Skin of body (tissue), 1 donor: ENCODE measurements at regions not wholly inside any gene's neighbourhood (a gene's known extent, or its start where the extent isn't known, plus 50 kb on each side); places are given as distances from the start of the nearest gene placed in this dataset.

ENCODE experiments used
- DNase-seq: peaks from one replicate; lab custom pipeline; 2025; lab: John Stamatoyannopoulos, UW

DNA sequence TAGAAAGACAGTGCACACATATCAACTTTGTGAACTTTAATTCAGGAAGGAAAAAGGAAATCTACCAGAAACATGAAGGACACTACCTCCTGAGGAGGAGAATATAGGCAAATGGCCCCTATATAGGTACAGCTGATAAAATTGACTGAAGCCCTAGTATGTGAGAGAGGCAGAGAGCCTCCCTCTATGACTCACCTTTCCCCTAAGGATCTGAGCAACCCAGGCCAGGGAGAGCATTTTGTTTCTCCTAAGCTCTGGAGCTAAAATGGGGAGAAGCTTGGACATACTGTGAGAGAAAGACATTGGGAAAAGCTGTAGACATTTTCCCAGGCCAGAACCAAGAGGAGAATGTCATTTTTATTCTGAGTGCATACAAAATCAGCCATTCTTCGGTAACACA, 303.5 kb downstream of the AHR start:
- DNase-seq, result no peak

DNA sequence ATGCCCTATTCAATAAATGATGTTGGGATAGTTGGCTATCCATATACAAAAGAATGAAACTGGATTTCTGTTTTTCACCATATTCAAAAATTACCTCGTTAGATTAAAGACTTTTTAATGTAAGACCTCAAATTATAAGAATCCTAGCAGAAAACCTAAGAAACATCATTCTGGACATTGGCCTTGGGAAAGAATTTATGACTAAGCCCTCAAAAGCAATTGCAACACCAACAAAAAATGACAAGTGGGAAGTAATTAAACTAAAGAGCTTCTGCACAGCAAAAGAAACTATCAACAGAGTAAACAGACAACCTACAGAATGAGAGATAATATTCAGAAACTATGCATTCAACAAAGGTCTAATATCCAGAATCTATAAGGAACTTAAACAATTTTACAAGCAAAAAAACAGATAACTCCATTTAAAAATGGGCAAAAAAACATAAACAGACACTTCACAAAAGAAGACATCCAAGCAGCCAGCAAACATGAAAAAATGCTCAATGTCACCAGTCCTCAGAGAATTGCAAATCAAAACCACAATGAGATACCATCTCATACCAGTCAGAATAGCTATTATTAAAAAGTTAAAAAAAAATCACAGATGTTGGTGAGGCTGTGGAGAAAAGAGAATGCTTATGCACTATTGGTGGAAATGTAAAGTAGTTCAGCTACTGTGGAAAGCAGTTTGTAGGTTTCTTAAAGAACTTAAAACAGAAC, 309.8 kb downstream of the AHR start:
- no peak for DNase-seq

DNA sequence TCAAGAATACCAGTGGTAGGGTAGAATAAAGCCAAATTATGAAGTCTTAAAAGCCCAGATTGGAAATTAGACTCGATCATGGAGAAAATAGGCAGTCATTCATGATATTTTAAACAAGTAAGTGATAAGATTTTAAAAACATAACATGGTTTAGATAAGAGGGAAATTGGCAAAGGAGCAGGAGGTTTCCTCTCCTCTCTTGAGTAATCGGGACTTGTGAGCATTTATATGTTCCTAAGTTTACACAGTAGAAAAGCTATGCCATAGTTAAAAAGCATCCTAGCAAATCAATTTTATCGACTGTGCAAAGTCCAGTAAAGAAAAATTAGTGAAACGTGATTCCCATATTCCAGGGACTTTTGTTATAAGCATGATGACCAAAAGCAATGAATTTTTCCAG, 313.2 kb downstream of the AHR start:
- no peak for DNase-seq

DNA sequence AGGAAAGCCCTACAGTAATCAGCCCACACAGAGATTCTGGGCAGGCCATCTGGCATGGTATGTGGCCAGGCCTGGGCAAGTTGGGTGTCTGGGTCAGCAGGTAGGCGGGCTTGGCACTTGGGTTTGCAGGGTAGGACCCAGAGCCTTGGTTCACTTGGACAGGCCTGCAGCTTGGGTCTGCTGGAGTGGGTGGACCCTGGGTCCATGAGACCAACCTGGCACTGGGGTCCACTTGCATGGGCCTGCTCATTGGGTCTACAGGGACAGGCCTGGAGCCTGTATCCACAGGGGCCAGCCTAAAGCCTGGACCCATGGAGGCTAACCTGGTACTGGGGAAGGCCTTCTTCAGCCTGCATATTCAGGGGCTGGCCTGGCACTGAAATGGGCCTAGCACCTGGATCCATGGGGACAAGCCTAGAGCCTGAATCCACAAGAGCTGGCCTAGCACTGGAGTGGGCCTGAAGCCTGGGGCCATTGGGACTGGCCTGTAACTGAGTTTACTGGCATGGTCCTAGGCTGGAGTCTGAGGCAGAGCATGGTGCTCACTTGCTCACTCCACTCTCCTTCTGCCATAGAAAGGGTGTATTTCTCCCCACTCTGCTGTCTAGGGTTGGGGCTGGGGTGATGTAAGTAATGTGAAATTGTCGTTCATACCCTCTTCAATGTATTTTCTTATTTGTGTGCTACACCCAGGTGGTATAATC, 315.0 kb downstream of the AHR start:
- no peak for DNase-seq

DNA sequence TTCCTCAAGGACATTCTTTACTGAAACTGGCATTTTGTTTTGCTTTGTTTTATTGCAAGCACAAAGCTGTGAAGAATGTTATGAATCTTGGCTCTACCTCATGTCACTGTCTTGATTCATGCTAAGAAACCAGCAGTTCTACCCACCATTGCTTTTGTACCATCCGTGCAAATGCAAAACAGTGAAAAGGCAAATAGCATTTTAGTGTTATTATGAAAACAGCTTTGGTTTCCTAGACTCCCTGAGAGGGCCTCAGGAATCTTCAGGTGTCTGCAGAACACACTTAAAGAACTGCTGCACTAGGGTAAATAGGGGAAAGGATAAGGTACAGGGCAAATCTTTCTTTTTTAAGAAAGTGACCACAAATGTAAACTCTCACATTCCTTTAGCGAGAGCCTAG, 318.9 kb downstream of the AHR start:
- no peak for DNase-seq

DNA sequence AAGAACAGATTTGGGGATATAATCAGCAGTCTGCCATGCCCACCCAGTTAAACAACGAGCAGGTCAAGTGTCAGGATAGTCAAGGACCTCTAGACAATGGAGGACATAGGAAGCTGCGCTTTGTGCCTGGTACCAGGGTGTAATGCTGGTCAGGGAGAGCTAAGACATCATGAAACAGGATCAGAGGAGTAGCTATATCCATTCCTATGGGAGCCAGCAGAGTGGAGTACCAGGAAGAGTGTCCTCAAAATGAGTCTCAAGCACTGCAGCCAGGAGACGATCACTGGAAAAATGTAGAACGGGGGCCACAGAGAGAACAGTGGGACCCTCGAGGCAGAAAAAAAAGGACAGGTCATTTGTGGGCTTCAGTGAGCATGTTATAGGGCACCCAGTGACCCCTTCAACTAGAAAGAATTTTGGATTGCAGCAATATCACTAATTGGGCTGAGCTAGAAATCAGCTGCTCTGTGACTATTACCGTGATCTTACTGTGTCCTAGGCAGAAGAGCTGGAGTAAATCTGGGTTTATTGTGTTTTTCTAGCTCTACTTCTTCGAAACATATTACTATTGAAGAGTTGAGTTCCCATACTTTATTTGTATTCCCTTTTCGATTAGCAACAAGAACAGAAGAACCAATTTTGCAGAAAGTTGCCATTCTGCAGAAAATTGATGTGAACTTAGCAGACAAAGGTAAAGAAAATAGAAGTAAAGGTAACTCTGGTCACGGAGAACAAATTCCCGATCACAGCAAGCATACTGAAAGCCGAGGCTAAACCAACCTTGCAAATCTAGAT, 319.6 kb downstream of the AHR start:
- DNase-seq, result no peak

DNA sequence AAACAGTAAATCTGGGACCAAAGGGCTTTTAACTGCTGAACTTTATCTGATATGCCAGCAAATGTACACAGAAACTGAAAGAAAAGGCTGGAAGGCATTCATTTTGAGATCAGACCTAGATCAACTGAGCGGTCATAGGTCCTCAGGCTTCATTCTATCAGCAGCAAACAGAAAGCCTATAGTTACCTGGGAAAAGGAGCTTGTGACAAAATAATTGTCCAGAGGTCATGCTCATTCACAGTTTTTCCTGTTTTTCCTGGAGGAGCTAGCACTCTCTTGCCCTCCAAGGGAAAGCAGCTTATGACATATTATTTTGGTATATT, 320.2 kb downstream of the AHR start:
- no peak for DNase-seq

DNA sequence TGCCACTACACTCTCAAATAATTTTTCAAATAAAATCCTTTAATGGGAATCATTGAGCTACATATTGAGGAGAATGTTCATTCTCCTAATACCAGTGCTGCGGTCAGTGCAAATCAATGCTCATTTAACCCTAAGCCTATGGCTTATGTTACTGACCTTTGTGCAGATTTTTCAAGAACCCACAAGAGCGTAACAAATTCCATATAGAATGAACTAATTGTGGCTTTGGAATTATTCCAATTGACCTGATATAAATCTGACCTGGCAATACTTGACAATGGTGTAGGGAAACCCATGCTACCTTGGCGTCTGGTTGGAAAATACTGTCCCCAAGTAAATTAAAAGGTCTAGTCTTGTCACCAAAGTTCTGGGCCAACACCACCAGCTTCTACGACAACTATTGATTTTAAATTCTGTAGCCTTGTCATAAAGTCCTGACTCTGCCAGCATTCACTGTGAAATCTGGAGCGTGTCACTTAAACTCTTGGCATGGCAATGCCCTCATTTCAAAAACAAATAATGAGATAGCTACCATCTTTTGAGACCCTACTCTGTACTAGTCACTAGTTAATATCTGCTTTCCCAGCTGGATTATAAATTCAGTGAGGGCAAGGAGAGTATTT, 320.9 kb downstream of the AHR start:
- DNase-seq, result no peak

DNA sequence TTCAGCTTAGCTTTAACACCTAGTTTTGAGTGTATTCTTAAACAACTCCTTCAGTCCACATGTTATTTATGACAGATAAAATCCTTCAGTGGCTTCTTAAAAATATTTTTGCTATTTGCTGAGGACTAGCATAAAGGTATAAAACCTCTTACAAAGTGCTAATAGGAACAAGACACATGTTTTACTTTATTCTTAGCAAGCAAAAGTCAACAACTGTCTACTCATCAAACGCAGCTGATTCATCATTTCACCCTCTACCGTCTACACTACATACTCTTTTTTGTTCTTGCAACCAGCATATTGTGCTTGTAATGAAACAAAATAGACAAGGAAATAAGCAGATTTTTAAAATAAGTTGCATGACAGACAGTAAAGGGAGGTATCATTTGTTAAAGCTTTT, 319.7 kb downstream of the SNX13 start:
- no peak for DNase-seq

DNA sequence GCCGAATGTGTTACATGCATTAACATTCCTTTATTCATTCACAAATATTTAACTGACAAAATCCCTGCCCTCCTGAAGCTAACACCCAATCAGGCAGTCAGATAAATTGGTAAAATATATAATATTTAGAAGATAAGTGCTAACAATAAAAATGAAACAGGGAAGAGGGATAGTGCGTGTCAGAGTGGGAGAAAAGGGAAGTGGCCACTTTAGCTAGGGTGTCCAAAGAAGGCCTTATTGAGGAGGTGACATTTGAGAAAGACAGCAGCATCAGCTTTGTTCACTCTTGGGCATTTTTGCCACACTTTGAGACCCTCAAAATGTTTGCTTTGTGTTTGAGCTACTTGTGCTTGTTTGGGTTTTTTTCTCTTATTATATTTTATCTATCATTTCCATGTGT, 317.8 kb downstream of the SNX13 start:
- DNase-seq, result no peak

DNA sequence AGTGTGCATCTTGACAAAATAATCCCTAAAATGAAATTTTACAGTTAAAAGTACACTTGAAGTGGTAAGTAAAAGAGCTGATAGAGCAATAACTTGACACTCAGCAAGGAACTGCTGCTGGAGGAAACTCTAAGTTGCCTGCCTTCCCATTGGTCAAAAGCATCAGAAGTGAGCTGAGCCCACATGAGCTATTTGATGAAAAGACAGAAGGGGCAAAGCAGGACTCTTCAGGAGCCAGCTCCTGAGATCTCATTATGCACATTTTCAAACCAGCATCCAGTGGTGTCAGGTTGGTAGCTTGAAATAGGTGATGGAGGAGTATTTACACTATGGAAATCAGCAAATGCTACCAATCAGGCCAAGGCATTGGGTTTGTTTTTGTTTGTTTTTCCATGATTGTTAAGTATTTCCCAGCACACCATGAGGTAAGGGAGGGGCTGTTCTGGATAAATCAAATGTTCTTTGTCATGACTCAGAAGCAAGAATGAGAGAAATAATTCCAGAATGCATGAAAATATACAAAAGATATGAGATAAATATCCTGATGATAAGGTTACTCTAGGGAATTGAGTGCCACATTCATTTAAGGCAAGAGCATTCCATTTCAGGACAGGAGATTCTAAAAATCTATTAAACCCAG, 316.6 kb downstream of the SNX13 start:
- no peak for DNase-seq

DNA sequence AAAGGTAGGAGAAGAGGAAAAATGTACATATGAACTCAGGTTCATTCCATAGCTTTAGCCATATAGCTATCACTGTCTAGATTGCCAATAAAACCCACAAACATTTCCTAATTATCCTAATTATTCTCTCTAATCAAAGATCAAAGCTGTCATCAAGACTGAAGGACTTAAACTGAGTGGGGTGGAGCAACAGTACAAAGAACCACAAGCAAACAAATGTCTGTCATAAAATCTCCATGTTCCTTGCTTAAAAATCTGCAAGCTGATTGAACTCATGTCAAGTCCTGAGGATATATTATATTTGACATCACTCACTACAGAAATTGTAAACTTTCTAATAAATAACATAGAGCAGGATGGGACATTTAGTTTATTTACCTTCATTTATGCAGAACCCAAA, 315.9 kb downstream of the SNX13 start:
- DNase-seq, result no peak

DNA sequence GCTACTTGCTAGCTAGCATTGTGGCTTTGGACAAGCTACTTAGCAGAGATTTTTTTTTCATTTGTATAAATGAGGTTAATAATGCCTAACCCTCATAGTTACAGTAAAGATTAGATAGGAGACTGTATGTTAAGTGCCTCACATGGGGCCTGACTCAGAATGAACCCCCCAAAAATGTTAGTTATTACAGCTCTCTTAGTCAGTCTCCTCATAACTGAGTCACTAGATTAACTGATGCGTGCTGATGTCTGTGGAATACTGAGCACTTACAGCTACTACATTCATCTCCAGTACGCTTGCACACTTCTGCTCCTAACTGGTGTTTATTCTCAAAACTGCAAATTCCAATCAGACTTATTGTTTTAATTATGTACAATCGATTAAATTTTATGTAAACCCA, 315.3 kb downstream of the SNX13 start:
- no peak for DNase-seq

DNA sequence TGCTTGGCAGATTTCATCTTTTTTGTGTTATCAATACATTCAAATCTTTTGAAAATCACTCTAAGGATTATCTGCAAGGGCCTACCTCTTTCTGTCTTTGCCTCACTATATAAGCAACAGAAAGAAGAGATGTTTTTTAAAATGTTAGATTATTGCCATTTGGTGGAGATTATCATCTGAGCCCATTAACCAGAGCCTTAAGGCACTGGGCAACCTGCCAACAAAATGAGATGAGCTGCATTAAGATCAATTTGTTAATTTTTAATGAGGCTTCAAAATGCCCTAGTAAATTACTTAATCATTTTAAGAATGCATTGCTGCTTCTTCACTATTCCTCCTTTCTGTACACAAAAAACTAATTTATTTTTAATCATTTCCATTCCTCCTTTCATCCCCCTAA, 314.1 kb downstream of the SNX13 start:
- peak; percentile 11 for DNase-seq

DNA sequence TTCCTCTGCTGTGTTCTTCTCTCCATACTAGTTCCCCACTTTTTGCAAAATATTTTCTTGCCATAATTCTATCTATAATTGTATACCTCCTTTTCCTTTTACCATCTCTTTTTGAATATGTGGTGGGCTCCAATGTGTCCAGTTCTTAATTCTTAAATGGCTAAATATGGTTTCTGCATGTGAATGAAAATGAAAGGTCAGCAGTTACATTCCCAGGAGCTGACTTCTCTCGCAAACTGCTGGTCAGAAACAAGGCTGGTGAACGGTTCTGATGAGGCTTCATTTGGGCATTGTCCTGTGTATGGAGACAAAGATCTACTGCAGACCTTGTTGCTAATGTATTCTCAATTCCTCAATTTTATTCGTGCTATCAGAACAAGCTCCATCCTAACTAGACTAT, 309.2 kb downstream of the SNX13 start:
- DNase-seq, result no peak

DNA sequence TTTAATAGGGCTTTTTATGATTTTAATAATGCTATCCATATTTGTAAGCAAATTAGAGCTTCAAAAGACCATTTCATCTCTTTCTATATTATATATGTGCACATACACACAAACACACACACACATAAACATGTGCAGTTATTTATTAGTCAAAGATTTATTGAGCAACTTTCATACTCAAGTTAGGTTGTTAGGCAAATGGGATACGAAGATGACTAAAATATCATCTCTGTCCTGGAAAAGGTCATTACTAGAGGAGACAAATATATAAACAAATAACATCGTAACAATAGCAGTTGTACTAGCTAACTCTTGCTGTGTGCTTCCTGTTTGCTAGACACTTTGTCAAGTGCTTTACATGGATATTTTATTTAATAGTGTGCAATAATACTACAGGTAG, 307.9 kb downstream of the SNX13 start:
- no peak for DNase-seq

DNA sequence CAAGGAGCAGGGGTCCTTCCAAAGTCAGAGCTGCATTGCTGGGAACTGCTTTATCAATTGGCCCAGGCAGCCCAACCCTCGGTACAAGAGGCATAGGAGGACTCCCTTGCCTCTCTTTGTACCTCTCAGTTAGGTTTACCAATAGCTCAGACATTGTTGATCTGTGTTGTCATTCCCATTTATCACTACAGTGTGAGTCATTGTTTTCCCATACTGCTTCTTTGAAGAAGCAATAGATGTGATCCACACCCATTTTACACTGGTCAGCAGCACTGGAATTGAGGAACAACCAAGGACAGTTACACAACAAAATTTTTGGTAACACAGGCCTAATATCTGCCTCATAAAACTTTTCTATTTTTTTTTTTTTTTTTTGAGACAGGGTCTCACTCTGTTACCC, 307.2 kb downstream of the SNX13 start:
- no peak for DNase-seq

DNA sequence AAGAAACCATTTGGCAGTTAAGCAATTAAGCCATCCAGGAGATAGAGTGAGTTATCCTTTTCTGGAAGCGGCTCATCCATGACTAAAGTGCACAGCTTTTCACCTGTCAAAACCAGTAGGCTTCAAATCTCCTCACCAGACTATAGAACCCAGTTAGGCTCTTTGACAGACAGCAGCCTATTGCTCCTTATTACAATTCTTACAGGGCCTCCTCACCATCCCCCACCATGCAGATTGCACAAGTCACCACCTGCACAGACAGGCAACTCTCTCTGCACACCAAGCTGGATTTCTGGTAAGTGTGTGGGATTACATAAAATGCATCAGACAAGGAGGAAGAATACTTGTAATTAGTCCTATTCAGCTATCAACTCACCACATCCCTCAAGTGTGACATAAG, 301.6 kb downstream of the SNX13 start:
- no peak for DNase-seq

DNA sequence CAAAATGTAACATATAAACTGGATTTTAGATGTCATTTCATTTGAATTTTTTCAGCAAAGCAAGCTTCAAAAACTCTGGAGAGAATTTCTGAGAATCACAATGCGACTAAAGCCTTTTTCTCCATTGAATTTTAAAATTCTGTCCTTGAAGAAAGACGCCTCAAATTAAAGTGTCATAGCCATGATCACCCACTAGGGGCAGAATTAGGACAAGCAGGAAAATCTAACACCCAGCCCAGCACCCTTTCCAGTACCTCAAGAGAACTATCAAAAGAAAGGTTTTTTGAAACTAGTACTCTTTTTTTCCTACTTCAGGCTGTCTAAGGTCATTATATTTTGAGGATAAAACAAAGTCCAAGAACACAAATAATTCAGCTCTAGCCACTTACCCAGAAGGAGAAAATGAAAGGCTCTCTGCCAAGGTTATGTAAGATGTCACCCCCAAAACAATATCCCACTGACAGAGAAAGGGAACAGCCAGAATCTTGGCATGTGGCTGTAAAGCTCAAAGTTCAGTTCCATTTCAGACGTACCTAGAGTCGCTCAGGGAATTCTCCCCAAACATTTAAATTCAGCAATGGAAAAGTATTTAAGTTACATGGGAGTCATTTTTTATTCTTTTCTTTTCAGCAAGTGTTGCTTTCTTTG, 299.4 kb downstream of the SNX13 start:
- no peak for DNase-seq

DNA sequence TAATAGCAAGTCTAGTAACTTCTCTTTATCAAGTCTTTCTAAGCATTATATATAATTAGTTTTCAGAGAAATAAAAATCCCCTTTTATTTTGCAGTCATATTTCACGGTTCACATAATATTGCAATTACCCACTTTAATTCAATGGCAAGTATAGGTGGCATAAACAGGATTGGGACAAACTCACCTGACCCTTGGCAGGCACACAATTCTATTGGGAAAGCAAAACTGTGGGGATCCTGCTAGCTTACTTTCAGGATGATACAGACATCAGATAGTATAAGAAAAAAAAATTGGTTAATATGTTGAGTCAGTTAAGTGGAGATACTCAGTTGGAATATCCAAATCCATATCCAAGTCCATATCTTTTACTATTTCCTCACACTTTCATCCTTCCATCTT, 294.8 kb downstream of the SNX13 start:
- no peak for DNase-seq

DNA sequence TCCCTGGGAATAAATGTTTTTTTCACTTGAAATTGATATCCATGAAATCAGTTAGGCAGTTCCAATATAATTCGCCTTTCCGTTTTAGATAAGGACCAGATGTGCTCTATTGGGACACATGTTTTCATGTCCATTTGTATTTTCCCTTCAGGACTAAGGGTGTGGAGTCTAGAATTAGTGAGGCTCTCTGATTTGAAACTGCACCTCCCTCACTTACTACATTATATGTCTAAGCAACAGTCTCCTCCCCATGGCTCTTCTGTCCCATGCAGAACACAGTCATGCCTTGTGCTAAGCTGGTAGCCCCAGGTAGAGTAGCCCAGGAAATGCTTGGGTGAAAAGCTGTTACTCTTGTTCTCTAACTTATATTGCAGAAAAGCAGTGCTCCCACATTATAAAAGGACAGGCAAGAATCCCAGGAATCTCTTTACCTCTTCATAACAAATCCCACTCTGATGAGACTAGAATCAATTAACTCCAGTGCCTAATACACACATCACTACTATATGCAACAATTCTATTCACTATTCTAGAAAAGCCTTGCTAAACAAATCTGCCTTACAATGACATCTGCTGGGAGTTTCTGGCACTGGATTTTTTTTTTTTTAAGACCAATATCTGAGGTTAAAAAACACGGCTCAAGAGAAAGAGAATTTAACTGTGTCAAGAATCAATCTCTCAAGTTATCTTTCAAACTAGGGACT, 293.9 kb downstream of the SNX13 start:
- peak; percentile 70 for DNase-seq
